Liver (tissue), 8 donors: ENCODE measurements at regions not wholly inside any gene's neighbourhood (a gene's known extent, or its start where the extent isn't known, plus 50 kb on each side); places are given as distances from the start of the nearest gene placed in this dataset.
A peak's percentile ranks its signal among the peaks of the same experiment; 100 is the strongest.

Experiments
- DNase-seq: peaks from one replicate; pipeline ENCODE4 v3.0.0-alpha.2; 2017; ENCODE audit warnings: low spot score
- H3K27ac ChIP-seq, 2 donors: one replicate each; pipeline ENCODE4 v1.7.0; 2013; ENCODE audit warnings: inconsistent platforms in 2 of 2, low read length in 2 of 2, control low read depth in 1 of 2, low read depth in 1 of 2, mild to moderate bottlenecking in 1 of 2
- H3K27me3 ChIP-seq, 4 donors: one replicate each; pipeline versions ENCODE4 v1.6.1 to v1.7.0; 2013; ENCODE audit warnings: low read length in 3 of 4, inconsistent platforms in 1 of 4, mild to moderate bottlenecking in 1 of 4, moderate library complexity in 1 of 4; ENCODE audit not compliant: control insufficient read depth in 4 of 4, insufficient read depth in 4 of 4
- H3K36me3 ChIP-seq, 4 donors: one replicate each; pipeline versions ENCODE4 v1.6.1 to v1.7.0; 2013; ENCODE audit warnings: low read length in 3 of 4, mild to moderate bottlenecking in 3 of 4, low read depth in 1 of 4, moderate library complexity in 1 of 4; ENCODE audit not compliant: control insufficient read depth in 4 of 4, insufficient read depth in 3 of 4
- H3K4me1 ChIP-seq, 4 donors: one replicate each; pipeline versions ENCODE4 v1.6.1 to v1.7.0; 2013; ENCODE audit warnings: low read length in 3 of 4, mild to moderate bottlenecking in 3 of 4, moderate library complexity in 1 of 4; ENCODE audit not compliant: control insufficient read depth in 4 of 4, insufficient read depth in 4 of 4
- H3K4me3 ChIP-seq, 3 donors: one replicate each; pipeline versions ENCODE4 v1.6.1 to v1.7.0; 2013; ENCODE audit warnings: low read length in 3 of 3, control low read depth in 1 of 3, low read depth in 1 of 3, mild to moderate bottlenecking in 1 of 3
- H3K9ac ChIP-seq, 2 donors: one replicate each; pipeline ENCODE4 v1.7.0; 2013; ENCODE audit warnings: low read length in 2 of 2, mild to moderate bottlenecking in 2 of 2, moderate library complexity in 2 of 2, control low read depth in 1 of 2, low read depth in 1 of 2
- H3K9me3 ChIP-seq, 4 donors: one replicate each; pipeline versions ENCODE4 v1.6.1 to v1.7.0; 2013; ENCODE audit warnings: low read length in 3 of 4; ENCODE audit not compliant: control insufficient read depth in 4 of 4
- EGR1 ChIP-seq, 2 donors: IDR thresholded peaks; 2 replicates each; pipeline ENCODE4 v1.6.1; 2016 to 2018; ENCODE audit warnings: antibody characterized with exemption in 2 of 2, low read depth in 2 of 2
- FOXA1 ChIP-seq: IDR thresholded peaks from 2 replicates; pipeline ENCODE4 v1.6.1; 2016; ENCODE audit warnings: antibody characterized with exemption
- FOXA2 ChIP-seq: IDR thresholded peaks from 2 replicates; pipeline ENCODE4 v1.6.1; 2016; ENCODE audit warnings: antibody characterized with exemption
- HNF4A ChIP-seq, 2 donors: conservative IDR thresholded peaks; 2 replicates each; pipeline ENCODE4 v1.6.1; 2016; ENCODE audit warnings: antibody characterized with exemption in 2 of 2, mild to moderate bottlenecking in 2 of 2
- JUND ChIP-seq, 2 donors: IDR thresholded peaks; 2 replicates each; pipeline ENCODE4 v1.6.1; 2016; ENCODE audit warnings: antibody characterized with exemption in 2 of 2
- NR2F2 ChIP-seq: IDR thresholded peaks from 2 replicates; pipeline ENCODE4 v1.6.1; 2016; ENCODE audit warnings: antibody characterized with exemption
- RAD21 ChIP-seq, 2 donors: IDR thresholded peaks; 2 replicates each; pipeline ENCODE4 v1.6.1; 2016; ENCODE audit warnings: antibody characterized with exemption in 2 of 2, mild to moderate bottlenecking in 2 of 2
- YY1 ChIP-seq: IDR thresholded peaks from 2 replicates; pipeline ENCODE4 v1.6.1; 2016; ENCODE audit warnings: antibody characterized with exemption, mild to moderate bottlenecking
- WGBS: extraction: QIAGEN DNeasy Blood & Tissue Kit; methylation state at CpG from one replicate; pipeline ENCODE4 v1.1.7; 2013; 5-methylcytosine and 5-hydroxymethylcytosine counted together
- TF ChIP-seq, protein P1 (sequence below): IDR thresholded peaks from 2 replicates; pipeline ENCODE4 v1.6.1; 2016; ENCODE audit warnings: antibody characterized with exemption
- TF ChIP-seq, protein P2 (sequence below): IDR thresholded peaks from 2 replicates; pipeline ENCODE4 v1.6.1; 2016; ENCODE audit warnings: antibody characterized with exemption
- TF ChIP-seq, protein P3 (sequence below): fragments of 150-350 bp; IDR thresholded peaks from 2 replicates; pipeline ENCODE4 v1.5.1; 2017; ENCODE audit warnings: improper control_type of control experiment, low read depth, low read length; ENCODE audit not compliant: missing input control
- TF ChIP-seq, protein P4 (sequence below): IDR thresholded peaks from 2 replicates; pipeline ENCODE4 v1.6.1; 2016; ENCODE audit warnings: antibody characterized with exemption
- TF ChIP-seq, protein P5 (sequence below): IDR thresholded peaks from 2 replicates; pipeline ENCODE4 v1.6.1; 2016; ENCODE audit warnings: antibody characterized with exemption, mild to moderate bottlenecking
- donor health status: healthy.
- donor health status: healthy.
- donor health status: healthy.
- donor health status: healthy.
- donor health status: healthy.

DNA sequence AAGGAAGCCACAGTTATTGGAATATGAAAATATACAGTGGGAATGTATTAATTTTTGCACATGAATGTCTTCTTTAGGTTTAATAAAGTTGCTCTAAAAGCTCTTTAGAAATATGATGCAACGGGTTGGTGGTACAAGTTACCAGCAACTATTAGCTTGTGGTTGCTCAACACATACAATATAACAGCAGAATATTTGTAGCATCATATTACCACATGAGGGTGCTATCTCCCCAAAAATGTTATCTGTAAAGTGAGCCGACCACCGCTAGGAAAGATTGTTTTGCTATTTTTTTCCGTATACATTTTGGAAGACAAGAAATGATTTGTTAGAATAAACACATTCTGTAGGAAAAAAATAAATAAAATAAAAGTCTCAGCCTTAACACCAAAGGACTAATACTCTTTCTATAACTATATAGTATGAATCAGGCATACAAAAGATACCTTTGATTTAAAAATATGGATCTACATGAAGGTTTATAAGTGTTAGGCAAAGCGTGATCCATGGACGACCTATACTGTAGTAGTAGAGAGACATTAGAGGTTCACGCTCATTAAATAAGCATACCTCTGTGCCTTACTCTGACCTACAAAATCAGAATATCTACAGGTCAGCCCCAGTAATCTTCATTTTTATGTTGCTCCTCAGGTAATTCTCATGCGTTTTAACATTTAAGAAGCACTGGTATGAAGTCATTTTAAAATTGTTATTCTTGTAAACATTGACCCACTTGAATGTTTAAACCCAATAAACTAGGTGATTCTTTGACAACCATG is 1110.6 kb upstream of the ACVR2A start:
- Histone ChIP-seq H3K27ac (no peak overlapping the region), H3K4me3 (no peak overlapping the region), H3K27me3 (no peaks in the 10 kb centered on the region), H3K9me3 (no peaks in the 10 kb centered on the region), H3K36me3 (no peaks in the 10 kb centered on the region), H3K4me1 (peaks cover 0 to 6% (median 2%) of the 10 kb centered on the region in 4 donors), H3K9ac (no peak overlapping the region)
- DNase-seq: no peak
- 23% methylated on average over 8 of the region's 8 CpGs for WGBS
- TF ChIP-seq RAD21 (IDR thresholded peaks at IDR 0.05) (peak; percentile 73 to 77), FOXA2 (no peak)
- TF ChIP-seq, protein P1, sequence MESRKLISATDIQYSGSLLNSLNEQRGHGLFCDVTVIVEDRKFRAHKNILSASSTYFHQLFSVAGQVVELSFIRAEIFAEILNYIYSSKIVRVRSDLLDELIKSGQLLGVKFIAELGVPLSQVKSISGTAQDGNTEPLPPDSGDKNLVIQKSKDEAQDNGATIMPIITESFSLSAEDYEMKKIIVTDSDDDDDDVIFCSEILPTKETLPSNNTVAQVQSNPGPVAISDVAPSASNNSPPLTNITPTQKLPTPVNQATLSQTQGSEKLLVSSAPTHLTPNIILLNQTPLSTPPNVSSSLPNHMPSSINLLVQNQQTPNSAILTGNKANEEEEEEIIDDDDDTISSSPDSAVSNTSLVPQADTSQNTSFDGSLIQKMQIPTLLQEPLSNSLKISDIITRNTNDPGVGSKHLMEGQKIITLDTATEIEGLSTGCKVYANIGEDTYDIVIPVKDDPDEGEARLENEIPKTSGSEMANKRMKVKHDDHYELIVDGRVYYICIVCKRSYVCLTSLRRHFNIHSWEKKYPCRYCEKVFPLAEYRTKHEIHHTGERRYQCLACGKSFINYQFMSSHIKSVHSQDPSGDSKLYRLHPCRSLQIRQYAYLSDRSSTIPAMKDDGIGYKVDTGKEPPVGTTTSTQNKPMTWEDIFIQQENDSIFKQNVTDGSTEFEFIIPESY: no peak
- TF ChIP-seq, protein P2, sequence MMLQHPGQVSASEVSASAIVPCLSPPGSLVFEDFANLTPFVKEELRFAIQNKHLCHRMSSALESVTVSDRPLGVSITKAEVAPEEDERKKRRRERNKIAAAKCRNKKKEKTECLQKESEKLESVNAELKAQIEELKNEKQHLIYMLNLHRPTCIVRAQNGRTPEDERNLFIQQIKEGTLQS: peak; percentile 33
- TF ChIP-seq, protein P3, sequence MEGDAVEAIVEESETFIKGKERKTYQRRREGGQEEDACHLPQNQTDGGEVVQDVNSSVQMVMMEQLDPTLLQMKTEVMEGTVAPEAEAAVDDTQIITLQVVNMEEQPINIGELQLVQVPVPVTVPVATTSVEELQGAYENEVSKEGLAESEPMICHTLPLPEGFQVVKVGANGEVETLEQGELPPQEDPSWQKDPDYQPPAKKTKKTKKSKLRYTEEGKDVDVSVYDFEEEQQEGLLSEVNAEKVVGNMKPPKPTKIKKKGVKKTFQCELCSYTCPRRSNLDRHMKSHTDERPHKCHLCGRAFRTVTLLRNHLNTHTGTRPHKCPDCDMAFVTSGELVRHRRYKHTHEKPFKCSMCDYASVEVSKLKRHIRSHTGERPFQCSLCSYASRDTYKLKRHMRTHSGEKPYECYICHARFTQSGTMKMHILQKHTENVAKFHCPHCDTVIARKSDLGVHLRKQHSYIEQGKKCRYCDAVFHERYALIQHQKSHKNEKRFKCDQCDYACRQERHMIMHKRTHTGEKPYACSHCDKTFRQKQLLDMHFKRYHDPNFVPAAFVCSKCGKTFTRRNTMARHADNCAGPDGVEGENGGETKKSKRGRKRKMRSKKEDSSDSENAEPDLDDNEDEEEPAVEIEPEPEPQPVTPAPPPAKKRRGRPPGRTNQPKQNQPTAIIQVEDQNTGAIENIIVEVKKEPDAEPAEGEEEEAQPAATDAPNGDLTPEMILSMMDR: peak; percentile 53

DNA sequence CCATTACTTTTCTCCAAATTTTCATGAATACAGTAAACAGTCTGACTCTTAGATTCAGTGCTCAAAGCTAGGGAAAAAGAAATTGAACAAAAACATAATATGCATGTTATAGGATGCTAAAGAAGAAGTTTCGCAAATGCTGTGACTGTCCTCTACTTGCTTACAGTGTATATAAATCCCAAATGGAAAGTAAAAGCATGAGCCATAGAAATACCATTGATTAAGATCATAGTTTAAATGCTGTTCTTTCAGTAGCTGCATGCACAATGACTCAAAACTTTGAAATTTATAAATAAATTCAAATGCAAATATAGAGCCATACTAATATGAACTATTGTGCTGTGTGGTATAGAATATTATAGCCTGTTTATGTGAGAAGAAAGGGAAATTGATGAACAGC is 1113.9 kb upstream of the ACVR2A start:
- Histone ChIP-seq H3K9me3 (no peaks in the 10 kb centered on the region), H3K27ac (no peak overlapping the region), H3K4me3 (no peak overlapping the region), H3K36me3 (no peaks in the 10 kb centered on the region), H3K27me3 (no peaks in the 10 kb centered on the region), H3K4me1 (peaks cover 0 to 6% (median 2%) of the 10 kb centered on the region in 4 donors), H3K9ac (no peak overlapping the region)
- no peak for DNase-seq
- TF ChIP-seq YY1: no peak
- no peak for TF ChIP-seq EGR1 (IDR thresholded peaks at IDR 0.05; ENCODE audit: low read depth in 2 of 2)
- TF ChIP-seq HNF4A (conservative IDR thresholded peaks at IDR 0.05): no peak
- no peak for TF ChIP-seq NR2F2
- TF ChIP-seq, protein P4, sequence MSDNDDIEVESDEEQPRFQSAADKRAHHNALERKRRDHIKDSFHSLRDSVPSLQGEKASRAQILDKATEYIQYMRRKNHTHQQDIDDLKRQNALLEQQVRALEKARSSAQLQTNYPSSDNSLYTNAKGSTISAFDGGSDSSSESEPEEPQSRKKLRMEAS: no peak
- no peak for TF ChIP-seq JUND (IDR thresholded peaks at IDR 0.05)
- TF ChIP-seq FOXA2: no peak
- TF ChIP-seq, protein P2: no peak
- TF ChIP-seq, protein P3: no peak
- TF ChIP-seq RAD21 (IDR thresholded peaks at IDR 0.05): no peak
- TF ChIP-seq, protein P1: no peak
- TF ChIP-seq FOXA1: no peak
- TF ChIP-seq, protein P5, sequence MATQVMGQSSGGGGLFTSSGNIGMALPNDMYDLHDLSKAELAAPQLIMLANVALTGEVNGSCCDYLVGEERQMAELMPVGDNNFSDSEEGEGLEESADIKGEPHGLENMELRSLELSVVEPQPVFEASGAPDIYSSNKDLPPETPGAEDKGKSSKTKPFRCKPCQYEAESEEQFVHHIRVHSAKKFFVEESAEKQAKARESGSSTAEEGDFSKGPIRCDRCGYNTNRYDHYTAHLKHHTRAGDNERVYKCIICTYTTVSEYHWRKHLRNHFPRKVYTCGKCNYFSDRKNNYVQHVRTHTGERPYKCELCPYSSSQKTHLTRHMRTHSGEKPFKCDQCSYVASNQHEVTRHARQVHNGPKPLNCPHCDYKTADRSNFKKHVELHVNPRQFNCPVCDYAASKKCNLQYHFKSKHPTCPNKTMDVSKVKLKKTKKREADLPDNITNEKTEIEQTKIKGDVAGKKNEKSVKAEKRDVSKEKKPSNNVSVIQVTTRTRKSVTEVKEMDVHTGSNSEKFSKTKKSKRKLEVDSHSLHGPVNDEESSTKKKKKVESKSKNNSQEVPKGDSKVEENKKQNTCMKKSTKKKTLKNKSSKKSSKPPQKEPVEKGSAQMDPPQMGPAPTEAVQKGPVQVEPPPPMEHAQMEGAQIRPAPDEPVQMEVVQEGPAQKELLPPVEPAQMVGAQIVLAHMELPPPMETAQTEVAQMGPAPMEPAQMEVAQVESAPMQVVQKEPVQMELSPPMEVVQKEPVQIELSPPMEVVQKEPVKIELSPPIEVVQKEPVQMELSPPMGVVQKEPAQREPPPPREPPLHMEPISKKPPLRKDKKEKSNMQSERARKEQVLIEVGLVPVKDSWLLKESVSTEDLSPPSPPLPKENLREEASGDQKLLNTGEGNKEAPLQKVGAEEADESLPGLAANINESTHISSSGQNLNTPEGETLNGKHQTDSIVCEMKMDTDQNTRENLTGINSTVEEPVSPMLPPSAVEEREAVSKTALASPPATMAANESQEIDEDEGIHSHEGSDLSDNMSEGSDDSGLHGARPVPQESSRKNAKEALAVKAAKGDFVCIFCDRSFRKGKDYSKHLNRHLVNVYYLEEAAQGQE: no peak
- 92% methylated on average over 1 of the region's 1 CpG for WGBS
